Spleen (tissue), 11 donors: ENCODE measurements at regions not wholly inside any gene's neighbourhood (a gene's known extent, or its start where the extent isn't known, plus 50 kb on each side); places are given as distances from the start of the nearest gene placed in this dataset.
"Not testable (repeated sequence)": the region's sequence is repeated elsewhere in the genome, so short reads cannot be mapped to it uniquely, and the experiment has no call there.

ENCODE experiments used
- DNase-seq: peaks from one replicate; pipeline ENCODE4 v3.0.0-alpha.2; 2020
- H3K27ac ChIP-seq, 8 donors: fragments of 200-600 bp; sonication (generic) in 7 of 8; 1 replicate in 4 of 8; 2 replicates in 4 of 8; pipeline versions ENCODE4 v1.5.0 to v1.8.0; 2016 to 2021; ENCODE audit warnings: inconsistent platforms in 4 of 8, mild to moderate bottlenecking in 4 of 8, moderate library complexity in 1 of 8
- H3K27me3 ChIP-seq, 7 donors: fragments of 200-600 bp; sonication (generic) in 6 of 7; replicated peaks in 1 of 7; 1 replicate in 4 of 7; 2 replicates in 3 of 7; pipeline versions ENCODE4 v1.5.0 to v1.8.0; 2016 to 2021; ENCODE audit warnings: inconsistent platforms in 3 of 7, mild to moderate bottlenecking in 1 of 7
- H3K36me3 ChIP-seq, 6 donors: fragments of 200-600 bp; sonication (generic) in 5 of 6; 1 replicate in 4 of 6; 2 replicates in 2 of 6; pipeline versions ENCODE4 v1.5.0 to v1.8.0; 2016 to 2021; ENCODE audit warnings: inconsistent platforms in 2 of 6
- H3K4me1 ChIP-seq, 6 donors: fragments of 200-600 bp; sonication (generic) in 5 of 6; 1 replicate in 3 of 6; 2 replicates in 3 of 6; pipeline versions ENCODE4 v1.5.0 to v1.8.0; 2016 to 2021; ENCODE audit warnings: inconsistent platforms in 3 of 6
- H3K4me3 ChIP-seq, 8 donors: fragments of 200-600 bp; sonication (generic) in 7 of 8; 1 replicate in 4 of 8; 2 replicates in 4 of 8; pipeline versions ENCODE4 v1.5.0 to v1.8.0; 2016 to 2021; ENCODE audit warnings: inconsistent platforms in 4 of 8, mild to moderate bottlenecking in 4 of 8, moderate library complexity in 2 of 8
- H3K9me3 ChIP-seq, 8 donors: fragments of 200-600 bp; sonication (generic) in 7 of 8; 1 replicate in 4 of 8; 2 replicates in 4 of 8; pipeline versions ENCODE4 v1.5.0 to v1.8.0; 2016 to 2021; ENCODE audit warnings: inconsistent platforms in 4 of 8
- CTCF ChIP-seq, 11 experiments: fragments of 200-600 bp in 7 of 11; fragments of 450-650 bp in 4 of 11; sonication (generic) in 4 of 11; IDR thresholded peaks in 8 of 11; conservative IDR thresholded peaks in 3 of 11; 1 replicate in 7 of 11; 2 replicates in 4 of 11; pipeline versions ENCODE4 v1.4.0 to v1.8.0; 2016 to 2021; ENCODE audit warnings: antibody characterized with exemption in 11 of 11, inconsistent platforms in 4 of 11, mild to moderate bottlenecking in 1 of 11
- POLR2A ChIP-seq, 3 donors: fragments of 450-650 bp; IDR thresholded peaks; one replicate each; pipeline ENCODE4 v1.5.1; 2017; ENCODE audit warnings: antibody characterized with exemption in 3 of 3, mild to moderate bottlenecking in 1 of 3
- POLR2AphosphoS5 ChIP-seq, 3 donors: sonication (generic); formaldehyde crosslinking; IDR thresholded peaks; one replicate each; pipeline ENCODE4 v1.5.1; 2017; ENCODE audit warnings: antibody characterized with exemption in 3 of 3
- WGBS, 5 donors: extraction: QIAGEN DNeasy Blood & Tissue Kit in 3 of 5; methylation state at CpG; one replicate each; pipeline versions ENCODE4 v1.1.5 to v1.1.7; 2013 to 2018; 5-methylcytosine and 5-hydroxymethylcytosine counted together
- intact Hi-C: fragments of 100-400 bp; cut with DNase I; formaldehyde crosslinking; loops from one replicate; pipeline ENCODE4 v1.15.0; 2023; ENCODE audit warnings: low total_unique reads
- donor health status: healthy with polysubstance abuse.
- donor health status: DM: no; HTN: no; CAD: no; lungs with moderate emphysema.
- donor health status: DM: no; HTN: no; CAD: no.
- donor health status: Bipolar disorder and iron deficiency.
- donor health status: healthy.
- donor health status: DM: no; HTN: no; CAD: no.
- donor health status: DM: yes; HTN: yes; CAD: no.

GRCh38 chr1:194366705-194367104 lies 1180.3 kb upstream of the B3GALT2 start:
- Histone ChIP-seq H3K4me3 (no peak overlapping the region), H3K36me3 (no peaks in the 10 kb centered on the region), H3K4me1 (no peaks in the 10 kb centered on the region), H3K27me3 (no peaks in the 10 kb centered on the region), H3K9me3 (no peaks in the 10 kb centered on the region), H3K27ac (no peak overlapping the region)
- intact Hi-C loops: no loop called here
- TF ChIP-seq POLR2AphosphoS5 (IDR thresholded peaks at IDR 0.05) (no peak), CTCF (IDR thresholded peaks at IDR 0.05 in 8 of 11, conservative IDR thresholded peaks at IDR 0.05 in 3 of 11) (no peak), POLR2A (IDR thresholded peaks at IDR 0.05) (no peak)
- DNase-seq: no peak
- WGBS, 5 donors: 72 to 95% (median 81%) methylated on average over 1 of the region's 1 CpG

- DNase-seq: no peak
- 45 to 56% (median 54%) methylated on average over 4 of the region's 4 CpGs for WGBS, 5 donors
- intact Hi-C loops: no loop called here
Observed at GRCh38 chr1:194362327-194362726, 1175.9 kb upstream of the B3GALT2 start.

GRCh38 chr1:194361374-194362131 lies 1175.1 kb upstream of the B3GALT2 start:
- WGBS, 5 donors: 51 to 68% (median 55%) methylated on average over 5 of the region's 5 CpGs
- Histone ChIP-seq H3K9me3 (peaks cover 0 to 5% (median 0%) of the 10 kb centered on the region in 8 donors), H3K4me1 (no peaks in the 10 kb centered on the region), H3K4me3 (no peak overlapping the region), H3K27me3 (no peaks in the 10 kb centered on the region), H3K27ac (no peak overlapping the region), H3K36me3 (no peaks in the 10 kb centered on the region)
- no peak for DNase-seq
- intact Hi-C loops: no loop called here
- no peak for TF ChIP-seq POLR2AphosphoS5 (IDR thresholded peaks at IDR 0.05)
- no peak for TF ChIP-seq CTCF (IDR thresholded peaks at IDR 0.05 in 8 of 11, conservative IDR thresholded peaks at IDR 0.05 in 3 of 11)
- no peak for TF ChIP-seq POLR2A (IDR thresholded peaks at IDR 0.05)

More at GRCh38 chr1:194362327-194362726, 1175.9 kb upstream of the B3GALT2 start:
- H3K9me3 ChIP-seq: peaks cover 0 to 5% (median 0%) of the 10 kb centered on the region in 8 donors
- TF ChIP-seq CTCF (IDR thresholded peaks at IDR 0.05 in 8 of 11, conservative IDR thresholded peaks at IDR 0.05 in 3 of 11) (no peak), POLR2A (IDR thresholded peaks at IDR 0.05) (no peak), POLR2AphosphoS5 (IDR thresholded peaks at IDR 0.05) (no peak)
- no peaks in the 10 kb centered on the region for H3K4me1 ChIP-seq
- no peak overlapping the region for H3K4me3 ChIP-seq
- no peak overlapping the region for H3K27ac ChIP-seq
- no peaks in the 10 kb centered on the region for H3K27me3 ChIP-seq
- no peaks in the 10 kb centered on the region for H3K36me3 ChIP-seq

GRCh38 chr1:194358208-194358581 lies 1171.8 kb upstream of the B3GALT2 start:
- H3K27me3 ChIP-seq: no peaks in the 10 kb centered on the region
- H3K36me3 ChIP-seq: no peaks in the 10 kb centered on the region
- H3K4me1 ChIP-seq: no peaks in the 10 kb centered on the region
- H3K9me3 ChIP-seq: peaks cover 0 to 5% (median 0%) of the 10 kb centered on the region in 8 donors
- no peak overlapping the region for H3K27ac ChIP-seq
- H3K4me3 ChIP-seq: no peak overlapping the region
- intact Hi-C loops: no loop called here
- TF ChIP-seq POLR2AphosphoS5 (IDR thresholded peaks at IDR 0.05) (no peak), POLR2A (IDR thresholded peaks at IDR 0.05) (no peak), CTCF (IDR thresholded peaks at IDR 0.05 in 8 of 11, conservative IDR thresholded peaks at IDR 0.05 in 3 of 11) (no peak)
- DNase-seq: peak; percentile 63
- WGBS, 5 donors: 93 to 97% (median 96%) methylated on average over 22 to 26 of the region's 26 CpGs

GRCh38 chr1:194357573-194358207 lies 1171.3 kb upstream of the B3GALT2 start:
- intact Hi-C loops, H3K9me3 ChIP-seq, H3K4me1 ChIP-seq, H3K4me3 ChIP-seq, H3K36me3 ChIP-seq, H3K27ac ChIP-seq, H3K27me3 ChIP-seq: not testable (repeated sequence)
- peak; percentile 44 for DNase-seq
- 88 to 96% (median 94%) methylated on average over 25 of the region's 25 CpGs for WGBS, 5 donors
